ENCODE measurements at regions not wholly inside any gene's neighbourhood (a gene's known extent, or its start where the extent isn't known, plus 50 kb on each side); places are given as distances from the start of the nearest gene placed in this dataset.
"Not testable (repeated sequence)": the region's sequence is repeated elsewhere in the genome, so short reads cannot be mapped to it uniquely, and the experiment has no call there.

DNA sequence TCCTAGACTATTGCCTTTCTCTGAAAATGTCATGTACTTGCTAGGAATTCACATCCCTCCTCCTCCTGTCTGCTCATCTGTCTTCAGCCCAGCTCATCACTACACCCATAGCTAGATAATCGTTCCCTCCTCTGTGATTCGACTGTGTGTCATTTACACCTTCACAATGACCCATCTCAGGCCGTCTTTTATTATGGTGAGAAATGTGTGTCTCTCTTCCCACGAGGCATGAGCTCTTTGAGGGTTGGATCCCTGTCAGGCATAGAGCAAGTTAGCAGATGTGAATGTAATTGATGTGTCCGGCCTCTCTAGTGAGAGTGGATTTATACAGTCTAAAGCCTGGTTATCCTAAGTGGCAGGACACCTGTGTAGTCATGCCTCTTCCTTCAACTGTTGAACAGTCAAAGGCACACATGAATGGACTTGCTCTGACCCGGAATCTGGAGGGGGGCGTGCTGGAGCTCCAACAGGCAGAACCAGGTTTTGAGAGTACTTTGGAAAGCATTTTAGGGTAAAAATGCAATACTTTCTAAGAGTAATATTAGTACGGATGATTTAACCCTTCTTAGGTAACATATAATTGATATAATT lies 182.1 kb downstream of the UTRN start:
- DNase-seq: no peak
- in situ Hi-C loops (cut with MboI; ENCODE audit: low pct_unique_long_range_greater_than_20kb, low sequenced_read_pairs): no loop called here

DNA sequence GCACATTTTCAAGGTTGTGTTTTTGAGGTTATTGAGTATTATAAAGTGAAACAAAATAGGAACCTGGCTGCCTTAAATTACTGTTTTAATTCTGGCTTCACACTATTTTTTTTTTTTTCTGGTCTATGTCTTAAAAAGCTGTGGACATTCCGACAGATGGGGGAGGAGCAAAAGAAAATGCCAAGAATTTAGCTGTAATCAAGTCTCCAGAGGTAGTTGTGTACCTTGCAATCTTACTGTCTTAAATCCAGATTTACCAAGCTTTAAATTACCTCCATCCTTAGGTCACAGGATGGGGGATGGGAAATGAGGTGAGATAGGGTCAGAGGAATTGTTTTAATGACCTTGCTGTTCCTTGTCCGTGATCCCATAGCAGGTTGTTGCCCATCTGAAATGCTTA lies 182.8 kb downstream of the UTRN start:
- no peak for DNase-seq
- in situ Hi-C loops (cut with MboI; ENCODE audit: low pct_unique_long_range_greater_than_20kb, low sequenced_read_pairs): no loop called here

DNA sequence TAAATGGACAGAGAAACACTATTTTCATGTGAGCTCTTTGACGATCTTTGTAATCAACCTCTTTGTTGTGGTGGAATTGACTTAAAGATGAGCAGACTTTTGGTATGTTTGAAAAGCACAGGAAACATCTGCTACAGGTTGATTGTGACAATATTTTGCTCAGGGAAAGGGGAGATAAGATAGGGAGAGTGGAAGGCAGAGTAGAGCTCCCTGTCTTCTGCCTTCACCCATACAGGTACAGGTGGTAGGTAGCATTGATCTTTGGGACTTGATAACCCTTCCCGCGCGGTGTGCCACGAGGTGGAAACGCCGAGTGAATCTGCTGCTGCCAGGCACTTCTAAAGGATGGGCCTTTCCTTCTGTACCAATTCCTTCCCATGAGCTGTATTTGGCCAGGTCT lies 183.6 kb downstream of the UTRN start:
- peak; percentile 10 for DNase-seq
- in situ Hi-C loops (cut with MboI; ENCODE audit: low pct_unique_long_range_greater_than_20kb, low sequenced_read_pairs): no loop called here

DNA sequence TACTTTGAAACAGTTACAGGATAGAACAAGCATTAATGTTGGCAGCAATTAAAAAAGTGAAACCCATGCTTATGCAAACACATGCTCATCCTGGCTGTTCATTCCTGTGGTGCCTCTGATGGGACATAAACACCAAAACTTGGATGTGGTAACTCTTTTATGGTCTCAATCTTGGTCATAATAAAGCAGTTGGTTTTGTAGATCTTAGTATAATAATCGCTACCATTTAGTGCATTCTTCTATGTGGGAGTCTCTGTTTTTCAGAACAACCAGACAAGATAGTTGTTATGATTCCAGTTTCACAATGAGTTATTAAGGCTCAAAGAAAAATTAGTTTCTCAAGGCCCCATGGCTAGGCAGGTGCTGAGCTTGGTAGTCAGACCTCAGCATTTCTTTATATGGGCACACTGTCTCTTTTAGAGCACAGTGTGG lies 184.0 kb downstream of the UTRN start:
- in situ Hi-C loops (cut with MboI; ENCODE audit: low pct_unique_long_range_greater_than_20kb, low sequenced_read_pairs): no loop called here
- no peak for DNase-seq

DNA sequence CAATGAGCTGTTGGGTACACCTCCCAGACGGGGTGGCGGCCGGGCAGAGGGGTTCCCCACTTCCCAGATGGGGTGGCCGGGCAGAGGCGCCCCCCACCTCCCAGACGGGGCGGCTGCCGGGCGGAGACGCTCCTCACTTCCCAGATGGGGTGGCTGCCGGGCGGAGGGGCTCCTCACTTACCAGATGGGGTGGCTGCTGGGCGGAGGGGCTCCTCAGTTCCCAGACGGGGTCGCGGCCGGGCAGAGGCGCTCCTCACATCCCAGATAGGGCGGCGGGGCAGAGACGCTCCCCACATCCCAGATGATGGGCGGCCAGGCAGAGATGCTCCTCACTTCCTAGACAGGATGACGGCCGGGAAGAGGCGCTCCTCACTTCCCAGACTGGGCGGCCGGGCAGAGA lies 185.1 kb downstream of the UTRN start:
- in situ Hi-C loops (cut with MboI; ENCODE audit: low pct_unique_long_range_greater_than_20kb, low sequenced_read_pairs); DNase-seq: not testable (repeated sequence)

DNA sequence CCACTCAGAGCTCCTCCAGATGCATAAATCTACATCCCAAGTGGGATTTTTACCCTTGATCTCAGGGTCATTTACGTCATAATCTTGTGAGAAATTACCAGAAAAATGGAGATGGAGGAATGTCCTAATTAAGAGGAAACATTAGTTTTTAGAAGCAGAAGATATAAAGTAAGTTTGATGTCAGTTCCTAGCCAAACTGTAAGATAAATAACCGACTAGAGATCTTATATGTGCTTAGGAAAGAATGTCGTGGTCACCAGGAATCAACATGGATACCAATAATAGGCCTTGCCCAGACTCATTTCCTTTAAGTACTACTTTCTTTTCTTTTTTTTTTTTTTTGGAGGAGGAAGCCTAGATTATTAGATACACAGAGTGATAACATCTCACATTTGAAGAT lies 186.9 kb downstream of the UTRN start:
- DNase-seq: no peak
- in situ Hi-C loops (cut with MboI; ENCODE audit: low pct_unique_long_range_greater_than_20kb, low sequenced_read_pairs): no loop called here

DNA sequence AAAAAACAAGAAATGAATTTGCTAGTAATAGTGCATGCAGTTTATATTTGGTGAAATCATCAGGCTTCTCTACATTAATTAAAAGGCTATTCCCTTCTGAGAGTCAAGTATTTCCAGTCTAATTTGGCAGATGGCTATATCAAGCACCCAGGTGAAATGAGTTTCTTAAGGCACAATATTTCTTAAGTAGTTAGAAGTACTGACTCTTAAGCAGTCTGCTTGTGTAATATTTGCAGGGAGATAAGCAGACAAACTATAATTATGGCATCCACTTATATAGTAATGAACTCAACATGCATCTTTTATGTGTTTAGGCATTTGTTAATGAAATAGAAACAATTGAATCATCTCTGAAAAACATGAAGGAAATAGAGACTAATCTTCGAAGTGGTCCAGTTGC lies 189.2 kb downstream of the UTRN start:
- in situ Hi-C loops (cut with MboI; ENCODE audit: low pct_unique_long_range_greater_than_20kb, low sequenced_read_pairs): no loop called here
- DNase-seq: no peak

DNA sequence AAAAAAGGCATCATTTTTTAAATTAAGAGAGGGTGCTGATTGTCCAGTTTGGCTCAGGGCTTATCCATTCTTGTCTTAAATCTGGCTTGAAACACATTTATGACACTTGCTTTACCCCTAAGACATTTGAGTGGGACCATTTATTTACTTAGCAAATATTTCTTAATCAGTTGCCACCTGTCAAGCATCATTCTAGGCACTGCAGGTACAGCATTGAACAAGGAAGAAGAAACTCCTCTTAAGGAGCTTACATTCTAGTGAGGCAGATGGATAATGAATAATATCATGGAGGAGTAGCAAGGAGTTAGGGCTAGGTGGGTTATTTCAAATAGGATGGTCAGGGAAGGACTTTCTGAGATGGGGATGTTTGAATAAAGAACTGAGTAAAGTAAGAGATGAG lies 189.8 kb downstream of the UTRN start:
- DNase-seq: no peak
- in situ Hi-C loops (cut with MboI; ENCODE audit: low pct_unique_long_range_greater_than_20kb, low sequenced_read_pairs): loop anchor here (25.0 kb wide), 1 partner anchor 363 kb away; no protein-coding TSS in a partner anchor

DNA sequence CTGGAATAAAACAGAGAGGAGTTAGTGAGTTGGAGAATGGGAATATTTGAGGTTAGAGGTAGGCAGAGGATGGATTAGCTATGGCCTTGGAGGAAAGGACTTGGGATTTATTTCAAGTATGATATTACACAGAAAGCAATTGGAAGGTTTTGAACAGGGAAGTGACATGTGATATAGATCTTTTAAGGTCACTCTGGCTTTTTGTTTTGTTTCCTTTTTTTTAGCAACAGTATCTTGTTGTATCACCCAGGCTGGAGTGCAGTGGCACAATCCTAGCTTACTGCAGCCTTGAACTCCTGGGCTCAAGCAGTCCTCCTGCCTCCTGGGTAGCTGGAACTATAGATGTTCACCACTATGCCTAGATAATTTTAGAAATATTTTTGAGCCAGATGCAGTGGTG lies 190.3 kb downstream of the UTRN start:
- in situ Hi-C loops (cut with MboI; ENCODE audit: low pct_unique_long_range_greater_than_20kb, low sequenced_read_pairs): loop anchor here (25.0 kb wide), 1 partner anchor 363 kb away; no protein-coding TSS in a partner anchor
- DNase-seq: peak; percentile 33

DNA sequence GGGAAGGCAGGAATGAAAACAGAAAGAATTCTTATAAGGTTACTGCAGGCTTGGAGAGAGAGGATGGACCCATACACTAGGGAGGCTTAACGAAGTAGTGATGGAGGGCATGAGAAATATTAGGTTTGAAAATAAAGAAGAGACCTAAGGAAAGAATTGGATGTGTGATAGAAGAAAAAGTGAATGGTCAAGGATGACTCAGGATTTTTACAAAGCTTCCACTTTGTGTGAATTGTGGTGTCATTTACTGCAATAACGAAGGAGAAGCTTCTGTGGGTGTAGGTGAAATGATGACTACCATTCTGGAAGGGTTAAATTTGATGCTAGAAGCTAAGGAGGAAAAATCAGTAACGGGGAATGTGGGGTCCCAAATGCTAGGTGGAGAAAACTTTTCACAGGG lies 191.2 kb downstream of the UTRN start:
- DNase-seq: no peak
- in situ Hi-C loops (cut with MboI; ENCODE audit: low pct_unique_long_range_greater_than_20kb, low sequenced_read_pairs): loop anchor here (25.0 kb wide), 1 partner anchor 364 kb away; no protein-coding TSS in a partner anchor

DNA sequence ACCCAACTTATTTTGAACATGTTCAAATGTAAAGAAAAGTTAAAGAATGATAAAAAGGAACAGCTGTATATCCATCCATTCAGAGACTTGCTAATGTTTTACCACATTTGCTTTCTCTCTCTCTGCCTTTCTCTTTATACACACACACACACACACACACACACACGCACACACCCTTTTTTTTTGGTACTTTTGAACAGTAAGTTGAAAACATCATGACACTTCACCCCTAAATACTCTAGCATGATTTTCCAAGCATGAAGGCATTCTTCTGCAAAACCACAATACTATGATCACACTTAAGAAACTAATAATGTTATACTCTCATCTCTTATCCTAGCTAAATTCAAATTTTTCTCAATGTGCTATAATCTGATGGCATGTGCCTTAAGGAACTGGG lies 192.3 kb downstream of the UTRN start:
- in situ Hi-C loops (cut with MboI; ENCODE audit: low pct_unique_long_range_greater_than_20kb, low sequenced_read_pairs): loop anchor here (25.0 kb wide), 1 partner anchor 365 kb away; no protein-coding TSS in a partner anchor

DNA sequence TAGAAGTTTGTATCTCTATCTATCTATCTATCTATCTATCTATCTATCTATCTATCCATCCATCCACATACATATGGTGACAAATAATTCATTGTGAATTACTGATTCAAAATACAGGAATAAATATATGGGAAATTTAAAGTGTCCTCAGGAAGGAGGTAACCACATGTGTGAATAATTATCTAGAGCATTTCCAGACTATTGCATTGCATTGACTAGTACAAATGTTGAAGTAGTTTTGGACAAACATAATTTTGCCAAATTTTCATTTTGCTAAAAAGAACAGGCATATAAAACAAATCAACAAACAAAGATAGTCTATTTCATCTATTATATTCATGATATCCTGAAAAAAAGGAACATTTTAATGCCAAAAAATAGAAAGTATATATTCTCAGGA lies 192.7 kb downstream of the UTRN start:
- in situ Hi-C loops (cut with MboI; ENCODE audit: low pct_unique_long_range_greater_than_20kb, low sequenced_read_pairs): loop anchor here (25.0 kb wide), 1 partner anchor 366 kb away; no protein-coding TSS in a partner anchor
- DNase-seq: no peak

More for the DNA sequence above, 192.3 kb downstream of the UTRN start:
- no peak for DNase-seq

DNA sequence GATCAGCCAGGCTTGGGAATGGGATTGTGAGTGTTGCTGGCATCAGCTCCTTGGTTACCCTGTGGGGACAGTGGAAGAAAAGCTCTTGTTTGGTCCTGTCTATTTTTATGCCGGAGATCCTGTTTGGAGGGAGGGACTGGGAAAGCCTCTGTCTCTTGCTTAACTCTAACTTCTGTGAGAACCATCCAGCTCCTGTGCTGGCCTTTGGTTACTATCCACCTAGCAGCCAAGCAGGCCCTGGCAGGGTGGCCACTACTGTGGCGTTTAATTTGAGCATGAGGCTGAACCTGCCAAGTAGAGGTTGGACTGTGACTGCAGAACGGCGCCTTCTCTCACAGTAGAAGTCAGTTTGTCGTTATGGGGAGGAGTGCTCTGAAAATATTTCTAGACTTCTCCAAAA lies 193.3 kb downstream of the UTRN start:
- no peak for DNase-seq
- in situ Hi-C loops (cut with MboI; ENCODE audit: low pct_unique_long_range_greater_than_20kb, low sequenced_read_pairs): loop anchor here (25.0 kb wide), 1 partner anchor 366 kb away; no protein-coding TSS in a partner anchor

DNA sequence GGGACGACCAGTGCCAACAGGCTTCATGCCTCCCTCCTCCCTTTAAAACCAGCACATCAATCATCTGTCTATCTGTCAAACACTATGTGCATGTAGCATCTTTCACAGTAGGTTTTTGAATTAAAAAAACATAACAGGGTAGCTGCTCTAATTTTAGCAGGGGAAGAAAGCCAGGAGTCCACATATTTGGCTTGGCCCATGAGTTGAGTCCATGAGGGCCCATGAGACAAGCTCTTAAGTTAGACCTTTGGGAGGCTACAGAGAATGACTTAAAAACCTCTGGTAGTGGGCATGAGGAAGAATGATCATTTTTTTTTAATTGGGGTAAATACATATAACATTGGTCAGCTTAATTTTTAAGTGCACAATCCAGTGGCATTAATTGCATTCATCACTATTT lies 194.9 kb downstream of the UTRN start:
- in situ Hi-C loops (cut with MboI; ENCODE audit: low pct_unique_long_range_greater_than_20kb, low sequenced_read_pairs): loop anchor here (25.0 kb wide), 1 partner anchor 368 kb away; no protein-coding TSS in a partner anchor
- DNase-seq: no peak

DNA sequence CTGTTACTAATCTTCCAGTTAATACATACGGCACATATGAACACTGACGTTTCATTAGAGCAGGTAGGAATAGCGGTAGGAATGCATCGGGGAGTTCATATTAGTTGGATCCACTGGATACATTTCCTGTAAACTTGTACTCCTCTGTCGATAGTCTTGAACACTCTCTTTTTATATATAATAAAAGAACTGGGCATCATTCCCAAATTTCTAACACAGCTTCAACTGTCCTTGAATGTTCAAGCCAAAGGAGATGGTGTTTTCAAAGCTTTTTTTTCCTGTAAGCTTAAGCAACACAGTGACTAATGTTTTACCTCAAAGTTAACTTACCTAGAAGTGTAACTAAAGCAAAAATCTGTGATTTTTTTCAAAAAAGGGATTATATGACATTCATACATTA lies 195.3 kb downstream of the UTRN start:
- in situ Hi-C loops (cut with MboI; ENCODE audit: low pct_unique_long_range_greater_than_20kb, low sequenced_read_pairs): loop anchor here (25.0 kb wide), 1 partner anchor 368 kb away; no protein-coding TSS in a partner anchor
- DNase-seq: no peak

DNA sequence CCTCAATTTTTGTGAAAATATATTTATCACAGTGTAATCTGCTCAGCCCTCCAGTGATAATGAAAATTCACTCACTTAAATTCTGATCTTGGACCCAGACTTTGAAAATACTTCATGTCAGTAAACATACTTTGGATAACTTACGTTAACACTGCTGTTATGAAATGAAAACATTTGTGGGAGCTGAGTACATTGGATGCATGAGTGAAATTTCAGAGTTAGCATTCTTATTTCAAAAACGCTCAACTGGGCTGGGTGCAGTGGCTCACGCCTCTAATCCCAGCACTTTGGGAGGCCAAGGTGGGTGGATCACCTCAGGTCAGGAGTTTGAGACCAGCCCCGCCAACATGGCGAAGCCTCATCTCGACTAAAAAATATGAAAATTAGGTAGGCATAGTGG lies 196.4 kb downstream of the UTRN start:
- no peak for DNase-seq
- in situ Hi-C loops (cut with MboI; ENCODE audit: low pct_unique_long_range_greater_than_20kb, low sequenced_read_pairs): loop anchor here (25.0 kb wide), 1 partner anchor 369 kb away; no protein-coding TSS in a partner anchor

DNA sequence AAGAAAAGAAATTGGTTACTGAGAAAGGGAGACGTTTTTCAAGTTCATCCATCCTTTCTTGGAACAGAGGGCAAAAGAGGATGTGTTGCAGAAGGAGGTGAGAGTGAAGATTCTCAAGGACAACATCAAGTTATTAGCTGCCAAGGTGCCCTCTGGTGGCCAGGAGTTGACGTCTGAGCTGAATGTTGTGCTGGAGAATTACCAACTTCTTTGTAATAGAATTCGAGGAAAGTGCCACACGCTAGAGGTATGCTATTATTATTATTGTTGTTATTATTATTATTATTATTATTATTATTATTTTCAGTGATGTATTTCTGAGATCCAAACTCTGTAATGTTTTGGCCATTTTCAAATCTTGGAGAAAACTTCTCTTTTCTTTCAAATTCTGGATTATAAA lies 197.0 kb downstream of the UTRN start:
- in situ Hi-C loops (cut with MboI; ENCODE audit: low pct_unique_long_range_greater_than_20kb, low sequenced_read_pairs): loop anchor here (25.0 kb wide), 1 partner anchor 370 kb away; no protein-coding TSS in a partner anchor
- peak; percentile 85 for DNase-seq

DNA sequence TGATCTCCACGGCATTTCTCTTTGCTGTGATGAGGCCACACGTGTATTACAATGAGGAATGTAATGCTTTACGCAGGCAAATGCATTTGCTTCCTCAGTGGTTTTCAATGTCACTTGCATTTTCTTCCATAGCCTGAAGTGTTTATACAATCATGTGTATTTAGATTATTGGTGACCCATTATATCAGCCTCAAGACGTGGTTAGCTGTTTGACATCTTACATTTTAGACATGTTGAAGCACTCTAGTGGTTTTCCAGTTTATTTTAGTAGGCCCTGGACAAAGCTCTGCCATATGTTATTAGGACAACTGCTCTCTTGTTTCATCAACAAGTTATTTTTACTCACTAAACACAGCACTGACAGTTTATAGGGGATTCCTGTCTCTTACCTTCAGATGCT lies 200.4 kb downstream of the UTRN start:
- in situ Hi-C loops (cut with MboI; ENCODE audit: low pct_unique_long_range_greater_than_20kb, low sequenced_read_pairs): loop anchor here (25.0 kb wide), 1 partner anchor 373 kb away; no protein-coding TSS in a partner anchor

DNA sequence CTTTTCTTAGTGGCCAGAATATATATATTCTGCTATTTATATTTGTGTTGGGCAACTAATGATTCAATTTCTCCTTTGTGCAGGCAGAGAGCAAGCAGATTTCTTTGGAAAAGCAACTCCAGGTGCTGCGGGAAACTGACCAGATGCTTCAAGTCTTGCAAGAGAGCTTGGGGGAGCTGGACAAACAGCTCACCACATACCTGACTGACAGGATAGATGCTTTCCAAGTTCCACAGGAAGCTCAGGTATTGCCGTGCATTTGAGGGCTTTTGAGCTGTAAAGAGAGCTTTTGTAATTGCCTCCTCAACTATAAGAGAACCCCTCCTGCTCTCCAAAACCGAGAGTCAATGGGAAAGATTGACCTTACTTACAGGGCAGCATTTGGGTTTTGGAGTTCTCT lies 203.5 kb downstream of the UTRN start:
- no peak for DNase-seq
- in situ Hi-C loops (cut with MboI; ENCODE audit: low pct_unique_long_range_greater_than_20kb, low sequenced_read_pairs): loop anchor here (25.0 kb wide), 1 partner anchor 376 kb away; no protein-coding TSS in a partner anchor

More for the DNA sequence above, 200.4 kb downstream of the UTRN start:
- DNase-seq: no peak

DNA sequence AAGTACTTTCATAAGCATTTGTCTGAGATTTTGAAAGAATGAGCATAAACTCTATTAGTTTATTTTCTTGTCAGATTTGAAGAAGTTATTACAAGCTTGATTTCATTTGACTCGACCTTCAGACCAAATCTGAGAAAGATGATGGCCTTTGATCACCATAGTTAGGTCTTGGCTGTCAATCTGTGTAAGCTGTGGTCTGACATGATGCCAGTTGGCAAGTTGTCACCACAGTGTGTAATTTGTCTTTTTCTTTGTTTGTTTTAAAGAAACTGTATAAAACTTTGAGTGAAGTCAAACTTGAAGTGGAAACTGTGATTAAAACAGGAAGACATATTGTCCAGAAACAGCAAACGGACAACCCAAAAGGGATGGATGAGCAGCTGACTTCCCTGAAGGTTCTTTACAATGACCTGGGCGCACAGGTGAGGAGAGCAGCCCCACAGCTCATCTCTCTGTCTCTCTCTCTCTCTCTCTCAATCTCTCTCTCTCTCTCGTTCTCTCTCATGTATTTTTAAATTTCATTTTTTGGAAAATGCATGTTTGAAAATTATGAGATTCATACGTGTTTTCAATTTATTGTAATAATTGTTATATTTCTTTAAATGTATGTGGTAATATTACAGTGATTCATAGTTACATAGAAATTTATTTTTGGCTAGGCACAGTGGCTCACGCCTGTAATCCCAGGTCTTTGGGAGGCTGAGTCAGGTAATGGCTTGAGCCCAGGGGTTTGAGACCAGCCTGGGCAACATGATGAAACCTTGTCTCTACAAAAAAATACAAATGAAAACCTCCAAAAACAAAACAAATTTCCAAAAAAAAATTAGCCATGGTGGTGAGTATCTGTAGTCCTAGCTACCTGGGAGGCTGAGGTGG lies 208.1 kb downstream of the UTRN start:
- in situ Hi-C loops (cut with MboI; ENCODE audit: low pct_unique_long_range_greater_than_20kb, low sequenced_read_pairs): loop anchor here (25.0 kb wide), 1 partner anchor 381 kb away; no protein-coding TSS in a partner anchor
- no peak for DNase-seq
